ACC112 (cell line): ENCODE measurements at regions not wholly inside any gene's neighbourhood (a gene's known extent, or its start where the extent isn't known, plus 50 kb on each side); places are given as distances from the start of the nearest gene placed in this dataset.
"Not testable (repeated sequence)": the region's sequence is repeated elsewhere in the genome, so short reads cannot be mapped to it uniquely, and the experiment has no call there.

Experiments
- H2AFZ ChIP-seq: fragments of 200-600 bp; sonication (generic); one replicate; pipeline ENCODE4 v1.6.0; 2017; ENCODE audit warnings: antibody characterized with exemption, low read length; ENCODE audit not compliant: unreplicated experiment
- H3K27ac ChIP-seq: fragments of 200-600 bp; sonication (generic); 2 replicates; pipeline ENCODE4 v1.5.1; 2014; ENCODE audit warnings: low read depth, mild to moderate bottlenecking, antibody characterized with exemption, low read length, moderate library complexity
- H3K27me3 ChIP-seq: fragments of 200-600 bp; sonication (generic); 2 replicates; pipeline ENCODE4 v1.6.1; 2014; ENCODE audit warnings: mild to moderate bottlenecking, antibody characterized with exemption, low read length, moderate library complexity, mixed read lengths; ENCODE audit not compliant: insufficient read depth
- H3K36me3 ChIP-seq: fragments of 200-600 bp; sonication (generic); 2 replicates; pipeline ENCODE4 v1.6.1; 2016; ENCODE audit warnings: mild to moderate bottlenecking, antibody characterized with exemption, low read length, moderate library complexity, mixed read lengths; ENCODE audit not compliant: insufficient read depth
- H3K4me1 ChIP-seq: fragments of 200-600 bp; sonication (generic); one replicate; pipeline ENCODE4 v1.6.1; 2016; ENCODE audit warnings: low read length, mixed read lengths; ENCODE audit not compliant: insufficient read depth, unreplicated experiment, control insufficient read depth
- H3K4me3 ChIP-seq: fragments of 200-600 bp; sonication (generic); 2 replicates; pipeline ENCODE4 v1.5.1; 2014; ENCODE audit warnings: mild to moderate bottlenecking, low read depth, low read length
- H3K79me2 ChIP-seq: fragments of 200-600 bp; sonication (generic); one replicate; pipeline ENCODE4 v1.6.0; 2016; ENCODE audit warnings: low read length; ENCODE audit not compliant: control insufficient read depth, unreplicated experiment, insufficient read depth

GRCh38 chr15:25171111-25171811 lies 216.5 kb downstream of the SNRPN start:
- Histone ChIP-seq H3K36me3 (no peaks in the 10 kb centered on the region), H3K4me3 (no peak overlapping the region), H3K27me3 (no peaks in the 10 kb centered on the region), H3K4me1 (no peaks in the 10 kb centered on the region), H3K79me2 (no peaks in the 10 kb centered on the region), H2AFZ (no peak overlapping the region), H3K27ac (no peak overlapping the region)

GRCh38 chr15:25171856-25172687 lies 217.3 kb downstream of the SNRPN start:
- no peak overlapping the region for H2AFZ ChIP-seq
- H3K36me3 ChIP-seq = no peaks in the 10 kb centered on the region
- H3K79me2 ChIP-seq = no peaks in the 10 kb centered on the region
- no peak overlapping the region for H3K4me3 ChIP-seq
- H3K27me3 ChIP-seq = no peaks in the 10 kb centered on the region
- H3K4me1 ChIP-seq = no peaks in the 10 kb centered on the region
- H3K27ac ChIP-seq = no peak overlapping the region

GRCh38 chr15:25172691-25173090 lies 217.9 kb downstream of the SNRPN start:
- Histone ChIP-seq H3K4me1 (no peaks in the 10 kb centered on the region), H3K36me3 (no peaks in the 10 kb centered on the region), H3K27ac (no peak overlapping the region), H3K27me3 (no peaks in the 10 kb centered on the region), H3K79me2 (no peaks in the 10 kb centered on the region), H3K4me3 (no peak overlapping the region), H2AFZ (no peak overlapping the region)

DNA sequence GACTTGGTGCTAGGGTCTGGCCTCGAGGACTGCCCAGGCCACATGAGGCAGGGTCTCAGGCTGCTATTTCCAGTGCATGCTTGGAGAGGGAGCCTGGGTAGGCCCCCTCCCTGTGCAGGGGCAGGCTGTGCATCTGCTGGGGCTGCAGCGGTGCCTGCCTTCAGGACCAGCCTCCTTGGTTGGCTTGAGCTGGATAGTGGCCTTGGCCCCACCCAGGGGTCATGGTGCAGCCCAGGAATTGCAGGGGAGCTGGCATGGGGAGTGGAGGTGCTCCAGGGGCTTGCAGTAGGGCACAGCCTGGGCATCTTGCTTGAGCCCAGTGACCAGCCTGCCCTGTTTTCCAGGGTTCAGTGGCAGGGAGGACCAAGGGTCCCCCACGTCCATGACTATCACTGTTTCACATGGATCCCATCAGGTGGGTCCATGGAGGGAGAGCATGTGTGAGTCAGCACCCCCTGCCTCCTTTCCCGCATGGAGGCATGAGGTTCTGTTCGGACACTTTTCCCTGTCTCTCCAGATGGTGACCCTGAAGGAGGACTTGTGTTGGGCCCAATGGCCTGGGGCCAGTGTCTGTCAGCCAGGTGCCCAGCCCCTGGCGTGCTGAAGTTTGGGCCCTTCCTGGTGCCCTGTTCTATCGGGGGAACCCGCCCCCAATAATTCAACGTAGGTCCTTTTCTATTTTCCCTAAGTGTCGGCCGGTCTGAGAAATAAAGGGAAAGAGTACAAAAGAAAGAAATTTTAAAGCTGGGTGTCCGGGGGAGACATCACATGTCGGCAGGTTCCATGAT lies 218.6 kb downstream of the SNRPN start:
- no peak overlapping the region for H3K27ac ChIP-seq
- H3K36me3 ChIP-seq = no peaks in the 10 kb centered on the region
- no peak overlapping the region for H3K4me3 ChIP-seq
- H2AFZ ChIP-seq = no peak overlapping the region
- no peaks in the 10 kb centered on the region for H3K27me3 ChIP-seq
- H3K4me1 ChIP-seq = no peaks in the 10 kb centered on the region
- no peaks in the 10 kb centered on the region for H3K79me2 ChIP-seq

DNA sequence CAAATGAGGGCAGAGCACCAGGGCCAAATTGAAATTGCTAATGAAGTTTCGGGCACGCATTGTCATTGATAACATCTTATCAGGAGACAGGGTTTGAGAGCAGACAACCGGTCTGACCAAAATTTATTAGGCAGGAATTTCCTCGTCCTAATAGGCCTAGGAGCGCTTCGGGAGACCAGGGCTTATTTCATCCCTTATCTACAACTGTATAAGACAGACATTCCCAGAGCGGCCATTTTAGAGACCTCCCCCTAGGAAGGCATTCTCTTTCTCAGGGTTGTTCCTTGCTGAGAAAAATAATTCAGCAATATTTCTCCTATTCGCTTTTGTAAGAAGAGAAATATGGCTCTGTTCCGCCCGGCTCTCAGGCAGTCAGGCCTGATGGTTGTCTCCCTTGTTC lies 219.4 kb downstream of the SNRPN start:
- H3K27ac ChIP-seq, H3K4me3 ChIP-seq, H3K4me1 ChIP-seq, H3K79me2 ChIP-seq, H3K36me3 ChIP-seq, H3K27me3 ChIP-seq, H2AFZ ChIP-seq: not testable (repeated sequence)

DNA sequence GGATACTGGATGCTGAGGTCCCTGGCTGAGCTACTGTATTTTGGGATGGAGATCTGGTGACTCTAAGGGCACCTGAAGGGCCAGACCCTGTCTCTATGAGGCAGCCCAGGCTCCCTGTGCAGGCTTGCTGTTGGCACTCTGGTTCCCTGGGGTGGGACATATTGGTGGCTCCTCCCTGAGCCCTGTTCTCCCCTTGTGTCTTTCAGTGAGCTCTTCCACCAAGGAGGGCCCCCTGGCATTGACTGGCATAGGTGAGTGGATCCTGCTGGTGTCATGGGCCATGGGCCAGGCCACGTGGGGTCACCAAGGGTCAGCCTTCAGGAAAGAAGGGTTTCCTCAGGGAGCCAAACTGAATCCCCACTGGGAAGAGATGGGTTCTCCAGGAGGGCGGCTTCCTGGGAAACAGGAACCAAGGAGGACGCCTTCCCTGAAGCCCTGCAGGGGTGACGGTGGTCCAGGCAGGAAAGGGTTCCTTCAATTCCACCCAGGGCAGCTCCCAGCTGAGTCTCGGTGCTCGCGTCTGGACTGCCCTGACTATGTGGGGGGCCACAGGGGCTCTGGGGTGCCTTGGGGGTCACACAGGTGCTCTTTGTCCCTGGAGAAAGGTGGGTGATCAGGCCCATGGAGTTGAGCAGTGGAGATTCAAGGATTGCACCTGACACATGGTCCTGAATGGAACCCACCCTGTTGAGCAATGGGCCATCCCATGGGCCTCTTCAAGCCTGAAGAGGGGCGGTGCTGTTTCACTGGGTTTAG lies 220.4 kb downstream of the SNRPN start:
- no peaks in the 10 kb centered on the region for H3K36me3 ChIP-seq
- no peak overlapping the region for H2AFZ ChIP-seq
- no peaks in the 10 kb centered on the region for H3K79me2 ChIP-seq
- no peak overlapping the region for H3K27ac ChIP-seq
- H3K27me3 ChIP-seq = no peaks in the 10 kb centered on the region
- H3K4me1 ChIP-seq = no peaks in the 10 kb centered on the region
- H3K4me3 ChIP-seq = no peak overlapping the region

GRCh38 chr15:25175789-25176615 lies 221.2 kb downstream of the SNRPN start:
- Histone ChIP-seq H3K79me2 (no peaks in the 10 kb centered on the region), H2AFZ (no peak overlapping the region), H3K4me3 (no peak overlapping the region), H3K36me3 (no peaks in the 10 kb centered on the region), H3K4me1 (no peaks in the 10 kb centered on the region), H3K27ac (no peak overlapping the region), H3K27me3 (no peaks in the 10 kb centered on the region)

GRCh38 chr15:25176616-25176923 lies 221.8 kb downstream of the SNRPN start:
- Histone ChIP-seq H3K4me1 (no peaks in the 10 kb centered on the region), H2AFZ (no peak overlapping the region), H3K4me3 (no peak overlapping the region), H3K27me3 (no peaks in the 10 kb centered on the region), H3K36me3 (no peaks in the 10 kb centered on the region), H3K79me2 (no peaks in the 10 kb centered on the region), H3K27ac (no peak overlapping the region)

DNA sequence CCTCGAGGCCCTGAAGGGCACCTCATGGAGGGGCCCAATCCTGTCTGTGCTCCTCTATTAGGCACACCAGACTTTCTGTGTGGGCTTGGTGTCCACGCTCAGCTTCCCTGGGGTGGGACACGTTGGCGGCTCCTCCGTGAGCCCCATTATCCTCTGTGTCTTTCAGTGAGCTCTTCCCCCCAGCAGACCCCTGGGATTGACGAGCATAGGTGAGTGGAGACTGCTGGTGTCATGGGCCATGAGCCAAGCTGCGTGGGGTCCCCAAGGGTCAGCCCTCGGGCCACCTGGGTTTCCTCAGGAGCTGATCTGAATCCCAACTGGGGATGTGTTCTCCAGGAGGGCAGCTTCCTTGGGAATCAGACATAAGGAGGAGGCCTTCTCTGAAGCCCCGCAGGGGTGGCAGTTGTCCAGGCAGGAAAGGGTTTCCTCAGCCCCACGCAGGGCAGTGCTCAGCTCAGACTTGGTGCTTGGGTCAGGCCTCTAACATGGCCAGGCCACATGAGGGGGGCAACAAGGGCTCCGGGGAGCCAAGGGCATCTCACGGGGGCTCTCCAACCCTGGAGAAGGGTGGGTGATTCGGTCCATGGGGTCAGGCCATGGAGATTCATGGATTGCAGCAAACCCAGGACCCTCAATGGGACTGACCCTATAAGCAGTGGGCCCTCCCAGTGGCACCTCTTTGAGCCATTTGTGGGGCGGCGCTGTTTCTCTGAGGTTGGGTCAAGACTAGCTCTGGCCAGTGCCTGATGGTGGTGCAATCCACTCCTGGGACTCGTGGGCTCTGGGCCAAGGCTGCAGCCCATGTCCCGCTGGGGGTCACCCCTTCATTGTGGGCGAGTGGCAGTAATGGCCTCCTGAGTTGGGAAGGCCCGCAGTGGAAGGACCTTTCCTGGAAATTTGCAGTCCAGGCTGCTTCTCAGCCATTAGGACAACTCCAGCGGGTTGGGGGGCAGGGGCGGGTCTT lies 222.5 kb downstream of the SNRPN start:
- Histone ChIP-seq H2AFZ (no peak overlapping the region), H3K4me3 (no peak overlapping the region), H3K4me1 (no peaks in the 10 kb centered on the region), H3K36me3 (no peaks in the 10 kb centered on the region), H3K27me3 (no peaks in the 10 kb centered on the region), H3K79me2 (no peaks in the 10 kb centered on the region), H3K27ac (no peak overlapping the region)
